Panc1 (cell line): ENCODE measurements at regions not wholly inside any gene's neighbourhood (a gene's known extent, or its start where the extent isn't known, plus 50 kb on each side); places are given as distances from the start of the nearest gene placed in this dataset.

Source experiments
- POLR2AphosphoS5 ChIP-seq: IDR thresholded peaks from 2 replicates; pipeline ENCODE4 v1.6.1; 2012; ENCODE audit warnings: mild to moderate bottlenecking, low read depth, low read length, moderate library complexity
- SIN3A ChIP-seq: IDR thresholded peaks from 2 replicates; pipeline ENCODE4 v1.6.1; 2012; ENCODE audit warnings: low read depth, mild to moderate bottlenecking, low read length, moderate library complexity, borderline replicate concordance; ENCODE audit not compliant: insufficient read depth
- TF ChIP-seq, protein P1 (sequence below), 2 experiments: IDR thresholded peaks; 2 replicates each; pipeline ENCODE4 v1.6.1; 2011 to 2012; ENCODE audit warnings: low read depth in 2 of 2, control low read depth in 1 of 2, low read length in 1 of 2, mild to moderate bottlenecking in 1 of 2, moderate library complexity in 1 of 2; ENCODE audit not compliant: insufficient read depth in 1 of 2
- TF ChIP-seq, protein P2 (sequence below): fragments of 450-650 bp; IDR thresholded peaks from 2 replicates; pipeline ENCODE4 v1.5.1; 2017; ENCODE audit warnings: mild to moderate bottlenecking

- TF ChIP-seq, protein P1, sequence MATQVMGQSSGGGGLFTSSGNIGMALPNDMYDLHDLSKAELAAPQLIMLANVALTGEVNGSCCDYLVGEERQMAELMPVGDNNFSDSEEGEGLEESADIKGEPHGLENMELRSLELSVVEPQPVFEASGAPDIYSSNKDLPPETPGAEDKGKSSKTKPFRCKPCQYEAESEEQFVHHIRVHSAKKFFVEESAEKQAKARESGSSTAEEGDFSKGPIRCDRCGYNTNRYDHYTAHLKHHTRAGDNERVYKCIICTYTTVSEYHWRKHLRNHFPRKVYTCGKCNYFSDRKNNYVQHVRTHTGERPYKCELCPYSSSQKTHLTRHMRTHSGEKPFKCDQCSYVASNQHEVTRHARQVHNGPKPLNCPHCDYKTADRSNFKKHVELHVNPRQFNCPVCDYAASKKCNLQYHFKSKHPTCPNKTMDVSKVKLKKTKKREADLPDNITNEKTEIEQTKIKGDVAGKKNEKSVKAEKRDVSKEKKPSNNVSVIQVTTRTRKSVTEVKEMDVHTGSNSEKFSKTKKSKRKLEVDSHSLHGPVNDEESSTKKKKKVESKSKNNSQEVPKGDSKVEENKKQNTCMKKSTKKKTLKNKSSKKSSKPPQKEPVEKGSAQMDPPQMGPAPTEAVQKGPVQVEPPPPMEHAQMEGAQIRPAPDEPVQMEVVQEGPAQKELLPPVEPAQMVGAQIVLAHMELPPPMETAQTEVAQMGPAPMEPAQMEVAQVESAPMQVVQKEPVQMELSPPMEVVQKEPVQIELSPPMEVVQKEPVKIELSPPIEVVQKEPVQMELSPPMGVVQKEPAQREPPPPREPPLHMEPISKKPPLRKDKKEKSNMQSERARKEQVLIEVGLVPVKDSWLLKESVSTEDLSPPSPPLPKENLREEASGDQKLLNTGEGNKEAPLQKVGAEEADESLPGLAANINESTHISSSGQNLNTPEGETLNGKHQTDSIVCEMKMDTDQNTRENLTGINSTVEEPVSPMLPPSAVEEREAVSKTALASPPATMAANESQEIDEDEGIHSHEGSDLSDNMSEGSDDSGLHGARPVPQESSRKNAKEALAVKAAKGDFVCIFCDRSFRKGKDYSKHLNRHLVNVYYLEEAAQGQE (IDR thresholded peaks at IDR 0.05; ENCODE audit: insufficient read depth in 1 of 2, low read depth in 2 of 2, low read length in 1 of 2), result no peak
- TF ChIP-seq, protein P2, sequence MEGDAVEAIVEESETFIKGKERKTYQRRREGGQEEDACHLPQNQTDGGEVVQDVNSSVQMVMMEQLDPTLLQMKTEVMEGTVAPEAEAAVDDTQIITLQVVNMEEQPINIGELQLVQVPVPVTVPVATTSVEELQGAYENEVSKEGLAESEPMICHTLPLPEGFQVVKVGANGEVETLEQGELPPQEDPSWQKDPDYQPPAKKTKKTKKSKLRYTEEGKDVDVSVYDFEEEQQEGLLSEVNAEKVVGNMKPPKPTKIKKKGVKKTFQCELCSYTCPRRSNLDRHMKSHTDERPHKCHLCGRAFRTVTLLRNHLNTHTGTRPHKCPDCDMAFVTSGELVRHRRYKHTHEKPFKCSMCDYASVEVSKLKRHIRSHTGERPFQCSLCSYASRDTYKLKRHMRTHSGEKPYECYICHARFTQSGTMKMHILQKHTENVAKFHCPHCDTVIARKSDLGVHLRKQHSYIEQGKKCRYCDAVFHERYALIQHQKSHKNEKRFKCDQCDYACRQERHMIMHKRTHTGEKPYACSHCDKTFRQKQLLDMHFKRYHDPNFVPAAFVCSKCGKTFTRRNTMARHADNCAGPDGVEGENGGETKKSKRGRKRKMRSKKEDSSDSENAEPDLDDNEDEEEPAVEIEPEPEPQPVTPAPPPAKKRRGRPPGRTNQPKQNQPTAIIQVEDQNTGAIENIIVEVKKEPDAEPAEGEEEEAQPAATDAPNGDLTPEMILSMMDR, result no peak
- no peak for TF ChIP-seq POLR2AphosphoS5
- no peak for TF ChIP-seq SIN3A
Observed at GRCh38 chrX:26295425-26295824, 79.5 kb downstream of the MAGEB5 start.
